Activated CD4-positive, CD25-positive, alpha-beta regulatory T cell treated with anti-CD3 and anti-CD28 coated beads, Interleukin-2, amount 50 U/mL, for 24 hours (primary cell): ENCODE measurements at regions not wholly inside any gene's neighbourhood (a gene's known extent, or its start where the extent isn't known, plus 50 kb on each side); places are given as distances from the start of the nearest gene placed in this dataset.
"Not testable (repeated sequence)": the region's sequence is repeated elsewhere in the genome, so short reads cannot be mapped to it uniquely, and the experiment has no call there.

Experiments
- ATAC-seq, 2 donors: fragments of 150-1000 bp; cut with Tn5 transposase; one replicate each; pipeline ENCODE4 v1.10.0; 2021; ENCODE audit warnings: mild to moderate bottlenecking in 1 of 2, moderate library complexity in 1 of 2

DNA sequence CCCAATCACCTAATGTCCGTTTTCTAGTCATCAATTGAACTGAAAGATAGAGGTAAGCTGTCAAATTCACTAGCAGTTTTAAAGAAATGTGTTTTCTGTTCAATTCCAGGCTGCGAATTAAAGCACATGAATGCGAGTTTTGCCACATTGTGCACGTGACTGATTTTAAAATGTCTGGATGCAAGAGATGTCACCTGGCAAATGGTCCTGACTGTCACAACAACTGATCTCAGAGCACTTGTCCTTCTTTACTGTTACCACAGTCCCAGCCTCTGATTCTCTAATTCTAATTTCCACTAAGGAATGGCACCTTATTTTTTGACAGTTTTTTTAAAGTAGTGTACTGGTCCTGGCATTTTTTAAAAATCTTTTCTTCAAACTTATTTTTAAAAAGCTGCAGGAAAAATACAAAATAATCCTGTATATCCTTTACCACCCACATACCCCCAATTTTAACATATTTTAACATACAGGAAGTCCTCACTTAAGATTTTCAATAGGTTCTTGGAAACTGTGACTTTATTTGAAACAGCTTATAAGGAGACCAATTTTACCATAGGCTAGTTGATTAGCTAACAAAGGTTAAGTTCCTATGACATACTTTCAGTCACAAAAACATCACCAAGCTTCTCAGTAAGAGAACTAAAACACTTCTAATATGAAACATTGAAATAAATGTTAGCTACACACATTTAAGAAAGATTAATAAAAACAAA lies 1364.3 kb downstream of the EFNA5 start:
- no peak for ATAC-seq

- no peak for ATAC-seq
These were observed 1366.8 kb downstream of the EFNA5 start for GRCh38 chr5:106303911-106304310.

DNA sequence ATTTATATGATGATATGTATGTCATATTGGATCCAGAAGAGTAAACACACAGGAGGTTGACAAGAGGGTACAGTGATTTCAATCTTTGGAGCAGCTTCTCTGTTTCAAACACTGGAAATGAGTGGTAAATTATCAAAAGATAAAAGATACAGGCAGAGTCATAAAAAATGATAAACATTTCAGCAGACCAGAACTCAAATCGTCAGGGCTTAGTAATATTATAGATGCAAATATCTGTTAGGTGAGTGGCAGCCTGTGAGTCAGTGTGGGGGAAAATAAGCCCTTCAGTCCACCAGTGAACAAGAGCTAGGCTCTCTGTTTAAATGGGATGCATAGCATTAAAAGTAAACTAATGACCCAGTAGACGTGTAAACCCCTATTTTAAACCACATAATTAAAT lies 1378.1 kb downstream of the EFNA5 start:
- ATAC-seq: no peak

- no peak for ATAC-seq
These were observed 1379.9 kb downstream of the EFNA5 start for GRCh38 chr5:106290841-106291240.

DNA sequence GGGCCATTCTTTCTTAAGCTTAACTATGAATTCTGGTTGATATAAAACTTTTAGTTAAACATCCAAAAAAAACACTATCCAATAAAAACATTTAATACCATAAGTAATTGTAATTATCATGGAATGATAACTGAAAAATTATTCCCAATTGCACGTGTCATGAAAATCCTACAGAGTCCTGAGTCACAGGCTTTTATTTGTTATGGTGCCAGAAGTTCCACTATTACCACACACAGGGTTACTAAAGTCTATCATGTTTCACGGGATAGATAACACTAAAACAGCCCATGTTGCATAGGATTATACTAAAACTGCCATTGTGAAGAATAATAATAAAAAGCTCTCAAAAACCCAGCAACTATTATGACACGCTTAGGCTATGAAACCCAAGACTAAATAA lies 1381.8 kb downstream of the EFNA5 start:
- ATAC-seq: no peak

DNA sequence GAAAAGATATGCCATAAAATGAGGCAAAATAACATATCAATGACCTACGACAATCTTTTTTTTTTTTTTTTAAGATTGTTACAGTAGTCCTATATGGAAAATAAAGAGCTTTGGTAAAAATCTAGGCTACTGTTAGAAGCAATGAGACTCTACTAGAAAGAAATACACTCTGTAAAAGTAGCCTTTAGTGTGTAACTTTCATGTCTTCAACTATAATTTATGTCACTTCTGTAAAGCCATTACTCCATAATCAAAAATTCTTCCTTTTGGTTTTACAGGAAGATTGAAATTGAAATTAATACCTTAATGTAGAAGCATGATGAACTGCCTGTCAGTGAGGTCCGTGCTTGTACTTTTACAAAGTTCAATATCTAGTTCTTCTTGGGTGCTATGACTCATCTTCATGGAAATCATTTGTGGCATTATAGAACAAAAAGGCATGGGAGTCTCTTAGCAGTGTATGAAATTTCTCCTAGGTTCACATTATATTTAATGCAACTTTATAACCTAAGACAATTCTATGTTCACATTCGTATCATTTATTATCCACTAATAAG lies 1393.1 kb downstream of the EFNA5 start:
- ATAC-seq: no peak

GRCh38 chr5:106269252-106269843 lies 1401.4 kb downstream of the EFNA5 start:
- ATAC-seq: no peak

DNA sequence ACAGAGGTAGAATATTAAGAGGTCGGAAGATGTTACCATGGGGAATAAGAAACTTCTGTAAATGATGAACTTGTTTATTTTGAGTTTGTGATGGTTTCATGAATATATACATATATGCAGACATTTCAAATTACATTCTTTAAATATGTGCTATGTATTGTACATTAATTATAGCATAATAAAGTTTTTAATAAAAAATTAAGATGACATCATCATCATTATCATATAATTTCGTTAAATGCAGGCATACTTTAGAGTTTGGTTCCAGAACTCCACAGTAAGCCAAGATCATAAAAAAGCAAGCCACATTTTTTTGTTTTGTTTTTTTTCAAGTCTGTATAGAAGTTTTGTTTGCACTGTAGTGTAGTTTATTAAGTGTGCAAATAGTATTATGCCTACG lies 1403.5 kb downstream of the EFNA5 start:
- ATAC-seq: no peak

DNA sequence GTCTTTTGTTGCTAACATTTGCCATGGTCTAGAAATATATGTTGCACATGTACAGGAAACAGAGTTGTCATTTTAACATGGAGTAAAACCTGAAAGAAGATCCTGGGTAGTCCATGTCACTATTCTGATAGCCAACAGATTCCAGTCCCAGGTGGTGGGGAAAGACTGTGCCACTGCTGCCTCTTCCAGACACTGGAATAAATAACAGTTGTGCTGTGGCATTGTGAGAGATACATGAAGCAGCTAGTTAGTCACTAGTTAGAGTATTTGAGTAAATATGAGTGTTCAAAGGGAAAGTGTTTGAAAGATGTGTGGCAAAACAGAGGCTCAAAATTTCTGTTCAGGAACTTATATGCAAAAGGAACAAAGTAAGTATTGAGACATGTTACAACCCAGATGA lies 1408.3 kb downstream of the EFNA5 start:
- no peak for ATAC-seq

DNA sequence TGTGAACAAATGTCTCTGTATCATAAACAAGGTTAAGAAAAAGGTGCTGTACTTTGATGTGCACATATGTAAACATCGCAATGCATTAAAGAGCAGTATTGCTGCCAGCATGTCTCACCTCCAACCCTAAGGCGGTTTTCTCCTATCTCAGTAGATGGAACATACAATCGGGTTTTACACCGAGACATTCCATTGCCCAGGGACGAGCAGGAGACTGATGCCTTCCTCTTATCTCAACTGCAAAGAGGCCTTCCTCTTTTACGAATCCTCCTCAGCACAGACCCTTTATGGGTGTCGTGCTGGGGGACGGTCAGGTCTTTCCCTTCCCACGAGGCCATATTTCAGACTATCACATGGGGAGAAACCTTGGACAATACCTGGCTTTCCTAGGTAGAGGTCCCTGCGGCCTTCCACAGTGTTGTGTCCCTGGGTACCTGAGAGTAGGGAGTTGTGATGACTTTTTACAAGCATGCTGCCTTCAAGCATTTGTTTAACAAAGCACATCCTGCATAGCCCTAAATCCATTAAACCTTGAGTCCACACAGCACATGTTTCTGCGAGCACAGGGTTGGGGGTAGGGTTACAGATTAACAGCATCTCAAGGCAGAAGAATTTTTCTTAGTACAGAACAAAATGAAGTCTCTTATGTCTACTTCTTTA lies 1411.2 kb downstream of the EFNA5 start:
- not testable (repeated sequence) for ATAC-seq

DNA sequence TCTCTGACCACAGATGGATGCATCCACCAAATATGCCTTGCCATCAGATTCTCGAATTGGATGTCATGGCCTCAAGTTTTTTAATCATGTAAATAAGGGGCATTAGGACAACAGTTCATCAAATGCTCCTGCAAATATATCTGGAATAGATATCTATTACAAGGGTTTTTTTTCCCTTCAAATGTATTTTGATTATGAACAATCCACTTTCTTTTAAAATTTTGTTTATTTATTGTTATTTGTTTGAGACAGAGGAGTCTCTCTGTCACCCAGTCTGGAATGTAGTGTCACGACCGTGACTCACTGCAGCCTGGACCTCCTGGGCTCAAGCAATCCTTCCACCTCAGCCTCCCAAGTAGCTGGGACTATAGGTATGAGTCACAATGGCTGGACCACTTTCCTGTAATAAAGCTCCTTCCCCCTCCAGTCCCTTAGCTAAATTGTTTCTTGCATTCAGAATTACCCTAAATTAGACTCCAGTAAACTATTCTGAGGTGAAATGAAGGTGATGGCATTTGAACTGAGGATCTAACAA lies 1412.1 kb downstream of the EFNA5 start:
- ATAC-seq: no peak

DNA sequence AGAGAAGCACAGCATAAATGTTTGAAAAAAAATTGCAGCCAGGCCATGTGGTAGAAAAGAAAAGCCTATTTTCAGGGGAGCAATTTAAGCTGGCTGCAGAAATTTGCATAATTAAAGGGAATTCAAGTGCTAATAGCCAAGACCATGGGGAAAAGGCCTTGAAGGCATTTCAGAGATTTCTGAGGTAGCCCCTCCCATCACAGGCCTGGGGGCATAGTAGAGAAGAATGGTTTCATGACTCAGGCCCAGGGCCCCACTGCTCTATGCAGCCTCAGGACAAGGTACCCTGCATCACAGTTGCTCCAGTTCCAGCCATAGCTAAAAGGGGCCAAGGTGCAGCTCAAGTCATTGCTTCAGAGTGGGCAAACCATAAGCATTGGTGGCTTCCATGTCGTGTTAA lies 1416.0 kb downstream of the EFNA5 start:
- ATAC-seq: no peak

DNA sequence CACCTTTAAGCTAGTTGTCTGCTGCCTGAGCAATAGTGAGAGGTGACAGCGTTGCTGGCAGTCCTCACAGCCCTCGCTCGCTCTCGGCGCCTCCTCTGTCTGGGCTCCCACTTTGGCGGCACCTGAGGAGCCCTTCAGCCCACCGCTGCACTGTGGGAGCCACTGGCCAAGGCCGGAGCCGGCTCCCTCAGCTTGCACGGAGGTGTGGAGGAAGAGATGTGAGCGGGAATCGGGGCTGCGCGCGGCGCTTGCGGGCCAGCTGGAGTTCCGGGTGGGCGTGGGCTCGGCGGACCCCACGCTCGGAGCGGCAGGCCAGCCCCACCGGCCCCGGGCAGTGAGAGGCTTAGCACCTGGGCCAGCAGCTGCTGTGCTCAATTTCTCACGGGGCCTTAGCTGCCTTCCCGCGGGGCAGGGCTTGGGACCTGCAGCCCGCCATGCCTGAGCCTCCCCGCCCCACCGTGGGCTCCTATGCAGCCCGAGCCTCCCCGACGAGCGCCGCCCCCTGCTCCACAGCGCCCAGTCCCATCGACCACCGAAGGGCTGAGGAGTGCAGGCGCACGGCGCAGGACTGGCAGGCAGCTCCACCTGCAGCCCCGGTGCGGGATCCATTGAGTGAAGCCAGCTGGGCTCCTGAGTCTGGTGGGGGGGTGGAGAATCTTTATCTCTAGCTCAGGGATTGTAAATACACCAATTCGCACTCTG lies 1424.5 kb downstream of the EFNA5 start:
- ATAC-seq: not testable (repeated sequence)

GRCh38 chr5:106241409-106241808 lies 1429.3 kb downstream of the EFNA5 start:
- no peak for ATAC-seq

DNA sequence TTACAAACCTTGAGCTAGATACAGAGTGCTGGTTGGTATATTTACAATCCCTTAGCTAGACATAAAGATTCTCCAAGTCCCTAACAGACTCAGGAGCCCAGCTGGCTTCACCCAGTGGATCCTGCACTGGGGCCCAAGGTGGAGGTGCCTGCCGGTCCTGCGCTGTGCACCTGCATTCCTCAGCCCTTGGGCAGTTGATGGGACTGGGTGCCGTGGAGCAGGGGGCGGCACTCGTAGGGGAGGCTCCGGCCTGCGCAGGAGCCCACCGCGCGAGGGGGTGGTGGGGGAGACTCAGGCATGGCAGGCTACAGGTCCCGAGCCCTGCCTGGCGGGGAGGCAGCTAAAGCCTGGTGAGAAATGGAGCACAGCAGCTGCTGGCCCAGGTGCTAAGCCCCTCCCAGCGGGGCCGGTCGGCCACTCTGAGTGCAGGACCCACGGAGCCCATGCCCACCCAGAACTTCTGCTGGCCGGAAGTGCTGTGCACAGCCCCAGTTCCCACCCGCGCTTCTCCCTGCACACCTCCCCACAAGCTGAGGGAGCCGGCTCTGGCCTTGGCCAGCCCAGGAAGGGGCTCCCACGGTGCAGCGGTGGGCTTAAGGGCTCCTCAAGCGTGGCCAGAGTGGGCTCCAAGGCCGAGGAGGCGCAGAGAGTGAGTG lies 1464.7 kb downstream of the EFNA5 start:
- ATAC-seq: no peak

DNA sequence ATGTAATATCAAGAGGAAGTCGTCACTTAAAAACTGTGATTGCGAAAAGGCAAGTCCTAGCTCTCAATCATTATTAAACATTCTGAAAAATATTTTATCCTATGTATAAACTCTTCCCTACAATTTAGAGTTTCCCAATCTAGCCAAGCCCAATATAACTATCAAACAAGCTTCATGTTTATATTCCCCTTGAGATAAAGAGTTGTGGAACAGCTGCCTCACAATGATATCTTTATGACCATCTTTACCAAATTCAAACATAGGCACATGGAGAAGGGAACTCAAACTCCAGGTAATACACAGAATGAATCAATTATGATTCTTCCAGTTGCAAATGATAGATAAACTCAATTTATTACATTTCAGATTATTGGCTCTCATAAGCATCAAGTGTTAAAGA lies 1468.7 kb downstream of the EFNA5 start:
- ATAC-seq: no peak

- ATAC-seq: no peak
These were observed 1469.8 kb downstream of the EFNA5 start for GRCh38 chr5:106200971-106201370.

DNA sequence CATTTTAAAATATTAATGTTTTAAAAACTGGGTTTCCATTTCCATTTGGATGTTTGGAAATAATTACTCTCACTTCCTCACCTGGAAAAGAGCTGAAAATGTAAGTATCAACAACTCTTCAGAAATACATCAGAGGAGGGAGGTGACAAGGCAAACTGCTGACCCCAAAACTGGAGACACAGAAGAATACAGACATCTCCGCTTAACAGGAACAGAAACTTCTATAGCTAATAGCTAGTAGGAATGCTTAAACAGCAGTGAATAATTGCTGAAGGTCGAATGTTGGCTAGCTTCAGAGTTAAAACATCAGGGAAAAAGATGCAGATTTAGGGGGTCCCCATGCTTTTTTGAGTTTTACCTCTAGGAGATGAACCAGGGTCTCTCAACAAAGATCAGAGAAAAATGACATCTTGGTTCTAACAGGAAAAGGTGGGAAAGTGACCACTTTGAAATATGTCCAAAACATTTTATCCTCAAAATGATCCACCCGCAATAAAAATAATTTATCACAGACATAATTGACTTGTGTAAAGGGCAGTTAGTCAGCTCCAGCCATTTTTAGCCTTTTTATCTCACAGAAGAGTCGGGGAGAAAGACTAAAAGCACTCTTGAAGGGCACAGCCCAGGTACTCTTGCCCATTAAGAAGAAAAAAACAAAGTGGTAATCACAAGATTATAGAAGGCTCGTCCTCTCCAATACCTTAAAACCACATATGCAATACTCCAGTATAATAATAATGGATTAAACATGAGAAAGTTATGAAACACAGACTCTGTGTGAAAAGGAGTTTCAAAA lies 1474.9 kb downstream of the EFNA5 start:
- no peak for ATAC-seq

- ATAC-seq: no peak
These were observed 1481.5 kb downstream of the EFNA5 start for GRCh38 chr5:106189121-106189809.

DNA sequence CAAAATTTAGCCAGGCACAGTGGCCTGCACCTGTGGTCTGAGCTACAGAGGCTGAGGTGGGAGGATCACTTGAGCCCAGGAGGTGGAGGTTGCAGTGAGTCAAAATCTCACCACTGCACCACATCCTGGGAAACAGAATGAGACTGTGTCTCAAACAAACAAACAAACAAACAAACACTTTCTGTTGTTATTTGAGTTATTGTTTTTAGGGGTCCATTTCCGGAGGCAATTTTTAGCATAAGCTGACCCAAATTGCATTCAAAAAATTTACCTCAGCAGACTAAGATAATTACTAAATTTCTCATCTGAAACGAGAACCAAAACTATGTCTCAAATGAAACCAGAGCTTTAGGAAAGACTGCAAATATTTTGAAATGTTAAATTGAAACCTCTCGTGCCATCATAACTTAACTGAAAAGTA lies 1485.1 kb downstream of the EFNA5 start:
- ATAC-seq: no peak

DNA sequence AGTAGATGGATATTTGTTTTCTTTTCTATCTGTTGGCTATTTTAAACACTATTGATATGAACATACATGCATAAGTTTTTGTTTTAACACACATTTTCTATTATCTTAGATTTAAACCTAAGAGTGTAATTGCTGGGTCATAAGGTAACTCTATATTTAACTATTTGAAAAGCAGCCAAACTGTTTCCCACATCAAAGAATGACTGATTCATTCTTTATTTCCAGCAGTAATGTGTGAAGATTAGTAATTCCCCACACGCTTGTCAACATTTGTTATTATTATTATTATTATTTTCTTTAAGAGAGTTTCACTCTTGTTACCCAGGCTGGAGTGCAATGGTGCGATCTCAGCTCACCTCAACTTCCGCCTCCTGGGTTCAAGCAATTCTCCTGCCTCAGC lies 1495.8 kb downstream of the EFNA5 start:
- no peak for ATAC-seq
